ENCODE measurements at regions not wholly inside any gene's neighbourhood (a gene's known extent, or its start where the extent isn't known, plus 50 kb on each side); places are given as distances from the start of the nearest gene placed in this dataset.

GRCh38 chr20:41782255-41782654, 164.1 kb upstream of the CHD6 start:
- Mint-ChIP-seq H3K9me3 (peaks cover 0 to 2% of the 10 kb centered on the region in 2 donors), H3K36me3 (no peaks in the 10 kb centered on the region), H3K27ac (no peak overlapping the region), H3K27me3 (ENCODE audit: low read depth in 2 of 2) (peaks cover 0 to 5% of the 10 kb centered on the region in 2 donors), H3K4me1 (no peaks in the 10 kb centered on the region), H3K4me3 (no peak overlapping the region)
- H3K27me3 ChIP-seq (ENCODE audit: control insufficient read depth, insufficient read depth, low read length), result no peaks in the 10 kb centered on the region
- intact Hi-C loops (cut with micrococcal nuclease), result no loop called here
- H3K4me1 ChIP-seq (ENCODE audit: control insufficient read depth, insufficient read depth, low read length), result no peaks in the 10 kb centered on the region
- TF ChIP-seq CTCF (IDR thresholded peaks at IDR 0.05), result no peak
- no peaks in the 10 kb centered on the region for H3K9me3 ChIP-seq (ENCODE audit: control insufficient read depth, insufficient read depth, low read length)
- no peak overlapping the region for H3K4me3 ChIP-seq (ENCODE audit: low read length)
- no peak for DNase-seq
- WGBS (ENCODE audit: insufficient coverage), result 70% methylated on average over 3 of the region's 3 CpGs
- ATAC-seq, result no peak
- H3K36me3 ChIP-seq (ENCODE audit: control insufficient read depth, insufficient read depth, low read length), result no peaks in the 10 kb centered on the region
- no peak overlapping the region for H3K27ac ChIP-seq (ENCODE audit: low read length)

GRCh38 chr20:41776421-41776820, 158.2 kb upstream of the CHD6 start:
- intact Hi-C loops (cut with micrococcal nuclease), result no loop called here
- Mint-ChIP-seq H3K27me3 (ENCODE audit: low read depth in 2 of 2) (peaks cover 7 to 10% of the 10 kb centered on the region in 2 donors), H3K4me3 (no peak overlapping the region), H3K9me3 (peaks cover 0 to 2% of the 10 kb centered on the region in 2 donors), H3K27ac (no peak overlapping the region), H3K4me1 (no peaks in the 10 kb centered on the region), H3K36me3 (no peaks in the 10 kb centered on the region)
- Histone ChIP-seq H3K4me3 (ENCODE audit: low read length) (no peak overlapping the region), H3K9me3 (ENCODE audit: control insufficient read depth, insufficient read depth, low read length) (no peaks in the 10 kb centered on the region), H3K27ac (ENCODE audit: low read length) (no peak overlapping the region), H3K27me3 (ENCODE audit: control insufficient read depth, insufficient read depth, low read length) (no peaks in the 10 kb centered on the region), H3K36me3 (ENCODE audit: control insufficient read depth, insufficient read depth, low read length) (no peaks in the 10 kb centered on the region), H3K4me1 (ENCODE audit: control insufficient read depth, insufficient read depth, low read length) (no peaks in the 10 kb centered on the region)
- no peak for TF ChIP-seq CTCF (IDR thresholded peaks at IDR 0.05)
- WGBS (ENCODE audit: insufficient coverage), result 85% methylated on average over 6 of the region's 6 CpGs
- ATAC-seq (no peak), DNase-seq (no peak)

- Histone ChIP-seq H3K36me3 (ENCODE audit: control insufficient read depth, insufficient read depth, low read length) (no peaks in the 10 kb centered on the region), H3K4me3 (ENCODE audit: low read length) (no peak overlapping the region), H3K27me3 (ENCODE audit: control insufficient read depth, insufficient read depth, low read length) (no peaks in the 10 kb centered on the region), H3K27ac (ENCODE audit: low read length) (no peak overlapping the region), H3K4me1 (ENCODE audit: control insufficient read depth, insufficient read depth, low read length) (no peaks in the 10 kb centered on the region), H3K9me3 (ENCODE audit: control insufficient read depth, insufficient read depth, low read length) (no peaks in the 10 kb centered on the region)
- H3K27me3 Mint-ChIP-seq (ENCODE audit: low read depth in 2 of 2), result peaks cover 12 to 13% of the 10 kb centered on the region in 2 donors
- no peak for TF ChIP-seq CTCF (IDR thresholded peaks at IDR 0.05)
- DNase-seq, result no peak
- intact Hi-C loops (cut with micrococcal nuclease), result no loop called here
- H3K4me1 Mint-ChIP-seq, result no peaks in the 10 kb centered on the region
- ATAC-seq, result no peak
- no peak overlapping the region for H3K4me3 Mint-ChIP-seq
- H3K36me3 Mint-ChIP-seq, result no peaks in the 10 kb centered on the region
- H3K9me3 Mint-ChIP-seq, result peaks cover 0 to 2% of the 10 kb centered on the region in 2 donors
- 94% methylated on average over 3 of the region's 3 CpGs for WGBS (ENCODE audit: insufficient coverage)
- H3K27ac Mint-ChIP-seq, result no peak overlapping the region
These were observed 156.1 kb upstream of the CHD6 start for GRCh38 chr20:41774291-41774690.

- no peak overlapping the region for H3K27ac ChIP-seq (ENCODE audit: low read length)
- H3K4me1 ChIP-seq (ENCODE audit: control insufficient read depth, insufficient read depth, low read length), result no peaks in the 10 kb centered on the region
- intact Hi-C loops (cut with micrococcal nuclease), result no loop called here
- no peak overlapping the region for H3K4me3 Mint-ChIP-seq
- no peak overlapping the region for H3K4me3 ChIP-seq (ENCODE audit: low read length)
- DNase-seq, result no peak
- no peaks in the 10 kb centered on the region for H3K27me3 ChIP-seq (ENCODE audit: control insufficient read depth, insufficient read depth, low read length)
- H3K27me3 Mint-ChIP-seq (ENCODE audit: low read depth in 2 of 2), result peaks cover 7 to 17% of the 10 kb centered on the region in 2 donors
- no peak for ATAC-seq
- H3K36me3 ChIP-seq (ENCODE audit: control insufficient read depth, insufficient read depth, low read length), result no peaks in the 10 kb centered on the region
- H3K4me1 Mint-ChIP-seq, result no peaks in the 10 kb centered on the region
- no peaks in the 10 kb centered on the region for H3K36me3 Mint-ChIP-seq
- 92% methylated on average over 1 of the region's 2 CpGs for WGBS (ENCODE audit: insufficient coverage)
- H3K27ac Mint-ChIP-seq, result no peak overlapping the region
- TF ChIP-seq CTCF (IDR thresholded peaks at IDR 0.05), result no peak
- H3K9me3 ChIP-seq (ENCODE audit: control insufficient read depth, insufficient read depth, low read length), result no peaks in the 10 kb centered on the region
- H3K9me3 Mint-ChIP-seq, result peaks cover 0 to 5% of the 10 kb centered on the region in 2 donors
These were observed 152.8 kb upstream of the CHD6 start for GRCh38 chr20:41770965-41771364.

All from natural killer cell (primary cell).